DND-41 (cell line): ENCODE measurements at regions not wholly inside any gene's neighbourhood (a gene's known extent, or its start where the extent isn't known, plus 50 kb on each side); places are given as distances from the start of the nearest gene placed in this dataset.

Experiments used
- EZH2 ChIP-seq: IDR thresholded peaks from 3 replicates; pipeline ENCODE4 v1.6.1; 2012; ENCODE audit warnings: borderline replicate concordance, low read depth, mild to moderate bottlenecking, moderate library complexity, low read length, inconsistent platforms; ENCODE audit not compliant: severe bottlenecking
- TF ChIP-seq, protein P1 (sequence below): IDR thresholded peaks from 2 replicates; pipeline ENCODE4 v1.5.1; 2012; ENCODE audit warnings: borderline replicate concordance, low read length, moderate library complexity, mild to moderate bottlenecking; ENCODE audit not compliant: poor library complexity, severe bottlenecking; ENCODE audit errors: extremely low read depth

DNA sequence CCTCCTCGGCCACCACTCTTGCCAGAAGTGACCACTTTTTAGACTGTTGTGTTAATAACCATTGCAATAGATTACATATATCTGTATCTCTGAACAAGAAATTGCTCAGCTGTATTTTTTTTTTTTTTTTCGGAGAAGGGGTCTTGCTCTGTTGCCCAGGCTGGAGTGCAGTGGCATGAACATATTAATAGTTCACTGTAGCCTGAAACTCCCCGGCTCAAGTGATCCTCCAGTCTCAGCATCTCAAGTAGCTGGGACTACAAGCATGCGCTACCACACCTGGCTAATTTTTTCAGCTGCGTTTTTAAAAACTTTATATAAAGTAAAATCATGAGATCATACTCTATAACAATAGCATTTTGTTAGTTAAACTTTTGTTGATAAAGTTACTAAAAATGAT is 609.0 kb downstream of the ZNF385D start:
- TF ChIP-seq, protein P1, sequence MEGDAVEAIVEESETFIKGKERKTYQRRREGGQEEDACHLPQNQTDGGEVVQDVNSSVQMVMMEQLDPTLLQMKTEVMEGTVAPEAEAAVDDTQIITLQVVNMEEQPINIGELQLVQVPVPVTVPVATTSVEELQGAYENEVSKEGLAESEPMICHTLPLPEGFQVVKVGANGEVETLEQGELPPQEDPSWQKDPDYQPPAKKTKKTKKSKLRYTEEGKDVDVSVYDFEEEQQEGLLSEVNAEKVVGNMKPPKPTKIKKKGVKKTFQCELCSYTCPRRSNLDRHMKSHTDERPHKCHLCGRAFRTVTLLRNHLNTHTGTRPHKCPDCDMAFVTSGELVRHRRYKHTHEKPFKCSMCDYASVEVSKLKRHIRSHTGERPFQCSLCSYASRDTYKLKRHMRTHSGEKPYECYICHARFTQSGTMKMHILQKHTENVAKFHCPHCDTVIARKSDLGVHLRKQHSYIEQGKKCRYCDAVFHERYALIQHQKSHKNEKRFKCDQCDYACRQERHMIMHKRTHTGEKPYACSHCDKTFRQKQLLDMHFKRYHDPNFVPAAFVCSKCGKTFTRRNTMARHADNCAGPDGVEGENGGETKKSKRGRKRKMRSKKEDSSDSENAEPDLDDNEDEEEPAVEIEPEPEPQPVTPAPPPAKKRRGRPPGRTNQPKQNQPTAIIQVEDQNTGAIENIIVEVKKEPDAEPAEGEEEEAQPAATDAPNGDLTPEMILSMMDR, result no peak
- TF ChIP-seq EZH2, result no peak
